CD14-positive monocyte (primary cell): ENCODE measurements at regions not wholly inside any gene's neighbourhood (a gene's known extent, or its start where the extent isn't known, plus 50 kb on each side); places are given as distances from the start of the nearest gene placed in this dataset.

Experiments
- DNase-seq, 3 donors: peaks; one replicate each; pipeline ENCODE4 v3.0.0-alpha.2; 2011 to 2022
- H2AFZ ChIP-seq: 2 replicates; pipeline ENCODE4 v1.6.0; 2012; ENCODE audit warnings: mild to moderate bottlenecking, low read depth, low read length, inconsistent platforms; ENCODE audit not compliant: insufficient read depth, poor library complexity, severe bottlenecking
- H3K27ac ChIP-seq, 2 donors: 1 replicate in 1 of 2; 2 replicates in 1 of 2; pipeline ENCODE4 v1.5.1; 2012 to 2013; ENCODE audit warnings: low read length in 2 of 2, control low read depth in 1 of 2, inconsistent platforms in 1 of 2, low read depth in 1 of 2, mild to moderate bottlenecking in 1 of 2
- H3K27me3 ChIP-seq, 2 donors: one replicate each; pipeline versions ENCODE4 v1.6.0 to v1.6.1; 2011 to 2013; ENCODE audit warnings: low read length in 2 of 2; ENCODE audit not compliant: control insufficient read depth in 2 of 2, insufficient read depth in 2 of 2
- H3K36me3 ChIP-seq, 2 donors: replicated peaks in 1 of 2; 1 replicate in 1 of 2; 2 replicates in 1 of 2; pipeline versions ENCODE4 v1.5.1 to v1.6.1; 2012 to 2013; ENCODE audit warnings: low read length in 2 of 2, control low read depth in 1 of 2, inconsistent platforms in 1 of 2, mild to moderate bottlenecking in 1 of 2; ENCODE audit not compliant: insufficient read depth in 2 of 2, control insufficient read depth in 1 of 2
- H3K4me1 ChIP-seq, 2 donors: 1 replicate in 1 of 2; 2 replicates in 1 of 2; pipeline versions ENCODE4 v1.5.1 to v1.6.1; 2012 to 2013; ENCODE audit warnings: low read length in 2 of 2, control low read depth in 1 of 2, inconsistent platforms in 1 of 2, mild to moderate bottlenecking in 1 of 2, moderate library complexity in 1 of 2; ENCODE audit not compliant: insufficient read depth in 2 of 2, control insufficient read depth in 1 of 2
- H3K4me2 ChIP-seq: replicated peaks from 2 replicates; pipeline ENCODE3; 2012; ENCODE audit warnings: low read length, moderate library complexity, mild to moderate bottlenecking; ENCODE audit not compliant: poor library complexity, severe bottlenecking; ENCODE audit errors: extremely low read depth
- H3K4me3 ChIP-seq, 3 experiments: fragments of 200-600 bp in 1 of 3; sonication (generic) in 1 of 3; replicated peaks in 1 of 3; 1 replicate in 2 of 3; 2 replicates in 1 of 3; pipeline ENCODE4 v1.5.1; 2011 to 2013; ENCODE audit warnings: low read length in 3 of 3, mild to moderate bottlenecking in 3 of 3, control low read depth in 2 of 3, low read depth in 2 of 3, inconsistent platforms in 1 of 3, moderate library complexity in 1 of 3
- H3K79me2 ChIP-seq: 2 replicates; pipeline ENCODE4 v1.6.0; 2012; ENCODE audit warnings: mild to moderate bottlenecking, control low read depth, inconsistent platforms, low read length, moderate library complexity; ENCODE audit not compliant: insufficient read depth
- H3K9ac ChIP-seq: 2 replicates; pipeline ENCODE4 v1.6.0; 2017; ENCODE audit warnings: low read length, mild to moderate bottlenecking; ENCODE audit not compliant: insufficient read depth, poor library complexity, severe bottlenecking
- H3K9me3 ChIP-seq, 2 donors: replicated peaks in 1 of 2; 1 replicate in 1 of 2; 2 replicates in 1 of 2; pipeline versions ENCODE4 v1.5.1 to v1.6.1; 2012 to 2013; ENCODE audit warnings: low read length in 2 of 2, control low read depth in 1 of 2; ENCODE audit not compliant: control insufficient read depth in 1 of 2, insufficient read depth in 1 of 2
- H4K20me1 ChIP-seq: 2 replicates; pipeline ENCODE4 v1.6.0; 2012; ENCODE audit warnings: mild to moderate bottlenecking, low read length, control low read depth, moderate library complexity; ENCODE audit not compliant: insufficient read depth
- H3K27ac Mint-ChIP-seq, 7 donors: one replicate each; pipeline ENCODE4 v1.8.0; 2020; ENCODE audit warnings: mild to moderate bottlenecking in 7 of 7, mixed read lengths in 7 of 7, moderate library complexity in 6 of 7, inconsistent platforms in 2 of 7
- H3K27me3 Mint-ChIP-seq, 3 donors: one replicate each; pipeline ENCODE4 v1.8.0; 2021 to 2022; ENCODE audit warnings: low read depth in 3 of 3, mild to moderate bottlenecking in 3 of 3, mixed read lengths in 3 of 3, moderate library complexity in 3 of 3, inconsistent platforms in 1 of 3
- H3K36me3 Mint-ChIP-seq, 2 donors: one replicate each; pipeline ENCODE4 v1.8.0; 2020; ENCODE audit warnings: mixed read lengths in 2 of 2, inconsistent platforms in 1 of 2, mild to moderate bottlenecking in 1 of 2
- H3K4me1 Mint-ChIP-seq: one replicate; pipeline ENCODE4 v1.8.0; 2020; ENCODE audit warnings: mild to moderate bottlenecking, mixed read lengths
- H3K4me3 Mint-ChIP-seq, 2 donors: one replicate each; pipeline ENCODE4 v1.8.0; 2020; ENCODE audit warnings: mild to moderate bottlenecking in 2 of 2, mixed read lengths in 2 of 2, moderate library complexity in 1 of 2
- H3K9me3 Mint-ChIP-seq, 7 donors: one replicate each; pipeline ENCODE4 v1.8.0; 2020 to 2022; ENCODE audit warnings: mixed read lengths in 7 of 7, mild to moderate bottlenecking in 6 of 7, moderate library complexity in 6 of 7, inconsistent platforms in 2 of 7
- CTCF ChIP-seq: fragments of 200-600 bp; IDR thresholded peaks from one replicate; pipeline ENCODE4 v1.8.0; 2022; ENCODE audit warnings: antibody characterized with exemption, mild to moderate bottlenecking
- WGBS: methylation state at CpG from one replicate; pipeline ENCODE4 v1.1.5; 2013; ENCODE audit warnings: missing lambda C conversion rate; ENCODE audit not compliant: insufficient coverage; 5-methylcytosine and 5-hydroxymethylcytosine counted together
- intact Hi-C, 2 donors: fragments of 100-400 bp; cut with micrococcal nuclease; formaldehyde crosslinking; loops; one replicate each; pipeline versions ENCODE4 v1.15.0 to v1.15.1; 2023

- Histone ChIP-seq H2AFZ (no peak overlapping the region), H3K4me1 (no peaks in the 10 kb centered on the region), H3K4me3 (no peak overlapping the region), H4K20me1 (no peaks in the 10 kb centered on the region), H3K4me2 (no peak overlapping the region), H3K36me3 (no peaks in the 10 kb centered on the region), H3K27ac (no peak overlapping the region), H3K79me2 (no peaks in the 10 kb centered on the region), H3K9me3 (peaks cover 0 to 5% of the 10 kb centered on the region in 2 donors), H3K27me3 (no peaks in the 10 kb centered on the region), H3K9ac (no peak overlapping the region)
- intact Hi-C loops: no loop called here
- TF ChIP-seq CTCF: no peak
- H3K36me3 Mint-ChIP-seq: no peaks in the 10 kb centered on the region
- H3K4me1 Mint-ChIP-seq: no peaks in the 10 kb centered on the region
- peaks cover 0 to 2% (median 1%) of the 10 kb centered on the region in 3 donors for H3K27me3 Mint-ChIP-seq
- 92% methylated on average over 2 of the region's 4 CpGs for WGBS
- no peak overlapping the region for H3K4me3 Mint-ChIP-seq
- H3K27ac Mint-ChIP-seq: no peak overlapping the region
- no peak for DNase-seq
- H3K9me3 Mint-ChIP-seq: peaks cover 0 to 3% (median 0%) of the 10 kb centered on the region in 7 donors
Measured at GRCh38 chr3:118778201-118778600, 256.4 kb downstream of the IGSF11 start.

GRCh38 chr3:118781232-118781631 is 253.4 kb downstream of the IGSF11 start:
- H3K79me2 ChIP-seq: no peaks in the 10 kb centered on the region
- H3K9me3 ChIP-seq: no peaks in the 10 kb centered on the region
- H3K9ac ChIP-seq: no peak overlapping the region
- no peak overlapping the region for H3K4me3 ChIP-seq
- Mint-ChIP-seq H3K4me1 (no peaks in the 10 kb centered on the region), H3K9me3 (peaks cover 0 to 2% (median 1%) of the 10 kb centered on the region in 7 donors), H3K4me3 (no peak overlapping the region), H3K27me3 (peaks cover 0 to 4% (median 2%) of the 10 kb centered on the region in 3 donors), H3K36me3 (no peaks in the 10 kb centered on the region), H3K27ac (no peak overlapping the region)
- no peak overlapping the region for H2AFZ ChIP-seq
- no peak overlapping the region for H3K4me2 ChIP-seq
- DNase-seq: no peak
- no peaks in the 10 kb centered on the region for H3K27me3 ChIP-seq
- TF ChIP-seq CTCF: no peak
- no peak overlapping the region for H3K27ac ChIP-seq
- no peaks in the 10 kb centered on the region for H3K36me3 ChIP-seq
- 90% methylated on average over 2 of the region's 3 CpGs for whole genome bisulfite sequencing
- H3K4me1 ChIP-seq: no peaks in the 10 kb centered on the region
- no peaks in the 10 kb centered on the region for H4K20me1 ChIP-seq
- intact Hi-C loops: no loop called here
